GM19468 (cell line): ENCODE measurements at regions not wholly inside any gene's neighbourhood (a gene's known extent, or its start where the extent isn't known, plus 50 kb on each side); places are given as distances from the start of the nearest gene placed in this dataset.

Experiments used
- ATAC-seq: cut with Tn5 transposase; IDR thresholded peaks from one replicate; pipeline ENCODE4 v1.9.1; 2021; ENCODE audit warnings: mild to moderate bottlenecking, moderate library complexity, moderate number of reproducible peaks; ENCODE audit not compliant: unreplicated experiment; ENCODE audit errors: extremely low read depth

DNA sequence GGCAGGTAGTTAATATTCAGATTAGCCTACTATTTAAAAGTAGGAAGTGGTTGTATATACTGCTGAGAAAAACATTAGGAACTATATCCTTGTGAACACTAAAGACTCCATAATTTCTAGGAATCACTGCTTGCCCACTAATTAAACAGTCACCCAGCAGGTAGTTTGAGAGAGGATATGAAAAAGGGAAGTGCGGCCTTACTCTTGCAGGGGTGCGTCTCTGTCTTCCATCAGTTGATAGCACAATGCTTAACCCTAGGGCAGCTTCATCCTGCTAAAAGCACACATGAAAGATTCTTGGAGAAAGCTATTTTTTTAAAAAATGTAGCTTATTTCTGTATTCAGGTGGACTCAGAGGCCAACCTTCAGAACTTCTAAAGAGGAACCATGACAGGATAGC is 53.1 kb upstream of the ATP5MC3 start:
- ATAC-seq = peak; percentile 52

DNA sequence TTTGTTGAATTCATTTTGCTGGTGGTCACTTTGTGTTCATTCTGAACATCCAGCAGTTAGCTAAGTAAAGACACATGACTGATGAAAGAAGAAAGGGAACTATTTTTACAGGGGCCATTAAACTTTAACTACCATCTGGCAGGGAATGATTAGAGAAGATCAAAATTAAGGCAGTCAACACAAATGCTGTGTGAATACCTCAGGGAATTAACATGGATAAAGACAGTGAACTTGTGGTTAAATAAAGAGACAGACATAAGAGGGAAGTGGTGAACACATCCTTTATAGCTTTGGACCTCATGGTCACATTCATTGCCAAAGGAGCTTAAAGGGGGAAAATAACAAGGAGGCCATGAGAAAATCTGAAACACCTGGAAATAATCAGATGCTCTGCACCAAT is 52.6 kb upstream of the ATP5MC3 start:
- ATAC-seq = no peak

DNA sequence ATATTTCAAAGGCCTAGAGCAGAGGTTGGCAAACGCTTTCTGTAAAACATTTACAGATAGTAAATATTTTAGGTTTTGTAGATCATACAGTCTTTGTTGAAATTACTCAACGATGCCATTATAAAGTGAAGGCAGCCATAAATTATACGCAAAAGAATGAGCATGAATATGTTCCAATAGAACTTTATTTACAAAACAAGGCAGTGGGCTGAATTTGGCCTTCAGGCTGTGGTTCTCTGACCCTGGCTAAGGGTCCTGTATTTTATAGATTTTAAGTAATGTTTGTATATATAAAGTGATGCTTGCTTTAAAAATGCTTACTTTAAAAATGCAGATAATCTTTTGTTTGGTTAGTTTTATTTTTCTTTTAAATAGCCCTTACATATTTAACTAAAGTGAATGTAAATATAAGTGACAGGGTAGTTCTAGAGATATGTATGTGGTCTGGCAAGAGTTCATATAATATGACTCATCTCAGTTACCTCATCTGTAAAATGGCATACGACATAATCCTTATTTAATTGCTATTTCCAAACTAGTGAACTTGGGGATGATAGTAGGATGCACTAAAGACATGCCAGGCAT is 51.7 kb upstream of the ATP5MC3 start:
- no peak for ATAC-seq
